T-helper 2 cell treated with Interferon-gamma antibody and Interleukin-4, amounts not matched to agents 5 μg/mL and 100 μg/mL, for 36 hours (primary cell): ENCODE measurements at regions not wholly inside any gene's neighbourhood (a gene's known extent, or its start where the extent isn't known, plus 50 kb on each side); places are given as distances from the start of the nearest gene placed in this dataset.
"Not testable (repeated sequence)": the region's sequence is repeated elsewhere in the genome, so short reads cannot be mapped to it uniquely, and the experiment has no call there.

Experiments
- DNase-seq: peaks from one replicate; pipeline ENCODE4 v3.0.0; 2021; ENCODE audit warnings: low spot score
- H3K27ac Mint-ChIP-seq: one replicate; pipeline ENCODE4 v1.8.0; 2021; ENCODE audit warnings: mild to moderate bottlenecking, mixed read lengths
- H3K27me3 Mint-ChIP-seq: one replicate; pipeline ENCODE4 v1.8.0; 2021; ENCODE audit warnings: low read depth, mixed read lengths
- H3K36me3 Mint-ChIP-seq: one replicate; pipeline ENCODE4 v1.8.0; 2021; ENCODE audit warnings: low read depth, mixed read lengths
- H3K4me1 Mint-ChIP-seq: one replicate; pipeline ENCODE4 v1.8.0; 2021; ENCODE audit warnings: low read depth, mixed read lengths
- H3K4me3 Mint-ChIP-seq: one replicate; pipeline ENCODE4 v1.8.0; 2022; ENCODE audit warnings: mild to moderate bottlenecking, moderate library complexity, mixed read lengths
- H3K9me3 Mint-ChIP-seq: one replicate; pipeline ENCODE4 v1.8.0; 2021; ENCODE audit warnings: mixed read lengths

DNA sequence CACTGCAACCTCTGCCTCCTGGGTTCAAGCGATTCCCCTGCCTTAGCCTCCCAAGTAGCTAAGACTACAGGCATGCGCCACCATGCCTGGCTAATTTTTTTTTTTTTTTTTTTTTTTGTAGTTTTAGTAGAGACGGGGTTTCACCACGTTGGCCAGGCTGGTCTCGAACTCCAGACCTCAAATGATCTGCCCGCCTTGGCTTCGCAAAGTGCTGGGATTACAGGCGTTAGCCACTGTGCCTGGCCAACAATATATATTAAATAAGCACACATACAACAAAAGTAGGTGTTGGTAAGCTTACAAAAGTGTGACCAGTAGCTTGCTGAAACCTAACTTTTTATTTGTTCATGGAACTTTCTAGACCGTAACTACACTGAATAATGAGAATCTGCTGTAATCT, 117.1 kb upstream of the SERF1B start:
- not testable (repeated sequence) for H3K36me3 Mint-ChIP-seq, H3K4me1 Mint-ChIP-seq, H3K4me3 Mint-ChIP-seq, H3K27me3 Mint-ChIP-seq, H3K27ac Mint-ChIP-seq, H3K9me3 Mint-ChIP-seq
- DNase-seq: peak; percentile 3

DNA sequence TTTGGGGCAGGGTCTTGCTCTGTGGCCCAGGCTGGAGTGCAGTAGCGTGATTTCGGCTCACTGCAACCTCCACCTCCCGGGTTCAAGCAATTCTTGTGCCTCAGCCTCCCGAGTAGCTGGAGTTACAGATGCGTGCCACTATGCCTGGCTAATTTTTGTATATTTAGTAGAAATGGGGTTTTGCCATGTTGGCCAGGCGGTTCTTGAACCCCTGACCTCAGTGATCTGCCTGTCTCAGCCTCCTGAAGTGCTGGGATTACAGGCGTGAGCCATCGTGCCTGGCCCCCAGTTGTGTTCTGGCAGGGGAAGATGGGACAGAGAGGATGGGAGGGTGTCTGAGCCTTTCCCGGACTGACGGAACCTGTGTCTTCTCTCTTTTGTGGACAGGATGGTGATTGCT, 111.3 kb upstream of the SERF1B start:
- H3K27me3 Mint-ChIP-seq, H3K9me3 Mint-ChIP-seq, H3K4me3 Mint-ChIP-seq, H3K4me1 Mint-ChIP-seq, H3K27ac Mint-ChIP-seq, H3K36me3 Mint-ChIP-seq: not testable (repeated sequence)
- DNase-seq: peak; percentile 5
